ENCODE measurements at regions not wholly inside any gene's neighbourhood (a gene's known extent, or its start where the extent isn't known, plus 50 kb on each side); places are given as distances from the start of the nearest gene placed in this dataset.

GRCh38 chr5:108590799-108591198, 156.9 kb upstream of the FER start:
- no peak overlapping the region for H3K27ac ChIP-seq
- TF ChIP-seq, protein P1, sequence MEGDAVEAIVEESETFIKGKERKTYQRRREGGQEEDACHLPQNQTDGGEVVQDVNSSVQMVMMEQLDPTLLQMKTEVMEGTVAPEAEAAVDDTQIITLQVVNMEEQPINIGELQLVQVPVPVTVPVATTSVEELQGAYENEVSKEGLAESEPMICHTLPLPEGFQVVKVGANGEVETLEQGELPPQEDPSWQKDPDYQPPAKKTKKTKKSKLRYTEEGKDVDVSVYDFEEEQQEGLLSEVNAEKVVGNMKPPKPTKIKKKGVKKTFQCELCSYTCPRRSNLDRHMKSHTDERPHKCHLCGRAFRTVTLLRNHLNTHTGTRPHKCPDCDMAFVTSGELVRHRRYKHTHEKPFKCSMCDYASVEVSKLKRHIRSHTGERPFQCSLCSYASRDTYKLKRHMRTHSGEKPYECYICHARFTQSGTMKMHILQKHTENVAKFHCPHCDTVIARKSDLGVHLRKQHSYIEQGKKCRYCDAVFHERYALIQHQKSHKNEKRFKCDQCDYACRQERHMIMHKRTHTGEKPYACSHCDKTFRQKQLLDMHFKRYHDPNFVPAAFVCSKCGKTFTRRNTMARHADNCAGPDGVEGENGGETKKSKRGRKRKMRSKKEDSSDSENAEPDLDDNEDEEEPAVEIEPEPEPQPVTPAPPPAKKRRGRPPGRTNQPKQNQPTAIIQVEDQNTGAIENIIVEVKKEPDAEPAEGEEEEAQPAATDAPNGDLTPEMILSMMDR (IDR thresholded peaks at IDR 0.05) = no peak
- H3K4me3 ChIP-seq = no peak overlapping the region
- no peak for DNase-seq (ENCODE audit: low spot score)

- no peak overlapping the region for H3K4me3 ChIP-seq
- TF ChIP-seq, protein P1 (IDR thresholded peaks at IDR 0.05) = no peak
- no peak for DNase-seq (ENCODE audit: low spot score)
These were observed 159.4 kb upstream of the FER start for GRCh38 chr5:108588323-108588722.

DNA sequence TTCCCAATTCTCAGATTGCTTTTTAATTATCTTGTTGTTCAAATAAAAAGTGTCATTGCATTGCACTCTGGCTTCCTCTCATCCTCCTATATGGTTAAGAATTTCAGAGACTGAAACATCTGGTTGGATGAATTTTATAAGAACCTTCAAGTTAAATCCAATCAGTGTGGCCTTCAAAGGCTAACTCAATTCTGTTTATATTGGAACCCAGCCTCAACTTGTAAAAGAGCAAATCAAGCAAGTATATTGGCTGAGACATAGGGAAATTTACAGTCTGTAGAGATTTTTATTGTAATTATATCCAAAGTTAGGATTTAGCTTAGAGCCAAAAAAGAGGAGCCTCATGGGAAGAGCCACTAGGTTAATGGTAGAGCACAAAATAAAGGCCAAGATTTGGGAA, 159.9 kb upstream of the FER start:
- Histone ChIP-seq H3K27ac (no peak overlapping the region), H3K4me3 (no peak overlapping the region)
- TF ChIP-seq, protein P1 (IDR thresholded peaks at IDR 0.05) = no peak
- DNase-seq (ENCODE audit: low spot score) = no peak

More at GRCh38 chr5:108588323-108588722, 159.4 kb upstream of the FER start:
- H3K27ac ChIP-seq = no peak overlapping the region

DNA sequence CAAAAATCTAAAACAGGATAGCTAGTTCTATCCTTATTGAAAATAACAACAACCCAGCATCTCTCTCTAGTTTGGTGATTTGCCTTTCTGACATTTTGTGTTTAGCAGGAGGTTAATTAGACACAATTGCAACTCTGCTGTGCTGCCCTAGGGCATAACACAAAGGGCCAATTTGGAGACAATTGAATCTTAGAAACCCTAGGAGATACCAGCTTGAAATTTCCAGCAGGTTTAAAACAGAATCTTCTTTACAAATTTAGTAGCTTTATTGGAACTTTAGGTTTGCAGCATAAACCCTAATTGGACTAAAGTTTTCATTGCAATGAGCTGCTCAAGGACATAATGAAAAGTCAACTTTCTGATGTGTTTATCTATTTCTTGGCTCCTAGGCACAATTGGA, 166.7 kb upstream of the FER start:
- H3K4me3 ChIP-seq = no peak overlapping the region
- no peak overlapping the region for H3K27ac ChIP-seq
- DNase-seq (ENCODE audit: low spot score) = no peak
- TF ChIP-seq, protein P1 (IDR thresholded peaks at IDR 0.05) = no peak

DNA sequence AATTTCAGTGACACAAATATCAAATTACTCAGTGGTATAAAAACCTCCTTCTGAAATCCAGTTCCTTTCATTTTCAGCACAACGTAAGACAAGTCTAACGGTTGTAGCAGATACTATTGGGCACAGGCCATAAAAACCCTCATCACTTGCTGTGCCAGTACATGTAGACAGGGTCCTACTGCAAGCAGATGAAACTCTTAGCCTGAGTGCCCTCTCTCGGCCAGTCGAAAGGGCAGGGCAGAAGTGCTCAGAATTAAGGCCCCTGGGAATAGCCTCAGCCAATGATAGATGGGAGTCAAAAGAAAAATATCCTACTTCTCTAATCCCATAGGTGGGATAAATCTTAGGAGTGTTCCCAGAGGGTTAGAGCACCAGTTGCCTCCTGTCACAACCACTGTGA, 168.5 kb upstream of the FER start:
- no peak overlapping the region for H3K27ac ChIP-seq
- H3K4me3 ChIP-seq = no peak overlapping the region
- DNase-seq (ENCODE audit: low spot score) = no peak
- TF ChIP-seq, protein P1 (IDR thresholded peaks at IDR 0.05) = no peak

DNA sequence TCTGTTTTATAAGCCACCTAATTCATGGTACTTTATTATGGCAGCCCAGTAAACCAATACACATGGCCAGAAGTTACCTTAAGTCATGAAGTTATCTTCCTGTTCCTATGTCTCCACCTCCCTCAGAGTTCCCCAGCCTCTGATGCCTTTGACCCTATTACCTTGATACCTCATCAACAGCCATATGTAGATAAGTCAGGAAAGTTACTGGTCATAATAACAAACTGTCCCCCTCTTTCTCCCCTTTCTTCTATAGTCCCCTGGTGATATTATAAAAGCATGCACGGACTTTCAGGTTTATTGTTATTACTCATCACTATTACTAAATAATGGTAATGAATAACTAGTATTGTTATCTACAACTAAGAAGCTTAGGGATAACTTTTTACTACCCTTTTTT, 168.9 kb upstream of the FER start:
- Histone ChIP-seq H3K4me3 (no peak overlapping the region), H3K27ac (no peak overlapping the region)
- no peak for DNase-seq (ENCODE audit: low spot score)
- TF ChIP-seq, protein P1 (IDR thresholded peaks at IDR 0.05) = no peak

- no peak overlapping the region for H3K4me3 ChIP-seq
- no peak overlapping the region for H3K27ac ChIP-seq
- DNase-seq (ENCODE audit: low spot score) = no peak
- TF ChIP-seq, protein P1 (IDR thresholded peaks at IDR 0.05) = no peak
These were observed 180.3 kb upstream of the FER start for GRCh38 chr5:108567429-108567828.
